Astrocyte (in vitro differentiated cells and primary cell): ENCODE measurements at regions not wholly inside any gene's neighbourhood (a gene's known extent, or its start where the extent isn't known, plus 50 kb on each side); places are given as distances from the start of the nearest gene placed in this dataset.

Experiments used
- DNase-seq: peaks from one replicate; pipeline ENCODE4 v3.0.0-alpha.2; 2010; ENCODE audit warnings: low read depth
- FAIRE-seq: peaks from 2 replicates; lab custom pipeline; 2011; peaks lifted over from hg19 to GRCh38; lab: Jason Lieb, UNC
- H2AFZ ChIP-seq: 2 replicates; pipeline ENCODE4 v1.6.0; 2012; ENCODE audit warnings: low read depth, low read length, inconsistent platforms
- H3K27ac ChIP-seq: 2 replicates; pipeline ENCODE4 v1.5.1; 2011; ENCODE audit warnings: low read depth, low read length, inconsistent platforms
- H3K27me3 ChIP-seq: 2 replicates; pipeline ENCODE4 v1.6.0; 2011; ENCODE audit warnings: low read length, inconsistent platforms; ENCODE audit not compliant: insufficient read depth
- H3K36me3 ChIP-seq: 2 replicates; pipeline ENCODE4 v1.5.1; 2011; ENCODE audit warnings: low read length, inconsistent platforms; ENCODE audit not compliant: insufficient read depth
- H3K4me1 ChIP-seq: 2 replicates; pipeline ENCODE4 v1.5.1; 2011; ENCODE audit warnings: low read length, inconsistent platforms; ENCODE audit not compliant: insufficient read depth
- H3K4me2 ChIP-seq: 2 replicates; pipeline ENCODE4 v1.6.0; 2012; ENCODE audit warnings: low read length, inconsistent platforms
- H3K4me3 ChIP-seq: 2 replicates; pipeline ENCODE4 v1.5.1; 2011; ENCODE audit warnings: low read depth, mild to moderate bottlenecking, low read length, inconsistent platforms; ENCODE audit not compliant: insufficient read depth
- H3K79me2 ChIP-seq: 2 replicates; pipeline ENCODE4 v1.6.0; 2012; ENCODE audit warnings: mild to moderate bottlenecking, low read length, inconsistent platforms; ENCODE audit not compliant: insufficient read depth
- H3K9ac ChIP-seq: 2 replicates; pipeline ENCODE4 v1.6.0; 2012; ENCODE audit warnings: mild to moderate bottlenecking, low read length, inconsistent platforms
- H3K9me3 ChIP-seq: 2 replicates; pipeline ENCODE4 v1.5.1; 2012; ENCODE audit warnings: low read depth, mild to moderate bottlenecking, low read length, inconsistent platforms; ENCODE audit not compliant: insufficient read depth
- H4K20me1 ChIP-seq: 2 replicates; pipeline ENCODE4 v1.6.0; 2012; ENCODE audit warnings: low read length, inconsistent platforms; ENCODE audit not compliant: insufficient read depth
- H3K27ac Mint-ChIP-seq: one replicate; pipeline ENCODE4 v1.8.0; 2021; ENCODE audit warnings: mild to moderate bottlenecking, mixed read lengths; ENCODE audit not compliant: unreplicated experiment
- H3K27me3 Mint-ChIP-seq: one replicate; pipeline ENCODE4 v1.8.0; 2021; ENCODE audit warnings: low read depth, mixed read lengths; ENCODE audit not compliant: unreplicated experiment
- H3K36me3 Mint-ChIP-seq: one replicate; pipeline ENCODE4 v1.8.0; 2021; ENCODE audit warnings: low read depth, mixed read lengths; ENCODE audit not compliant: unreplicated experiment
- H3K4me1 Mint-ChIP-seq: one replicate; pipeline ENCODE4 v1.8.0; 2021; ENCODE audit warnings: low read depth, mixed read lengths; ENCODE audit not compliant: unreplicated experiment
- H3K4me3 Mint-ChIP-seq: one replicate; pipeline ENCODE4 v1.8.0; 2021; ENCODE audit warnings: mild to moderate bottlenecking, moderate library complexity, mixed read lengths; ENCODE audit not compliant: unreplicated experiment
- H3K9me3 Mint-ChIP-seq: one replicate; pipeline ENCODE4 v1.8.0; 2021; ENCODE audit warnings: mild to moderate bottlenecking, mixed read lengths; ENCODE audit not compliant: unreplicated experiment
- CTCF ChIP-seq: IDR thresholded peaks from 2 replicates; pipeline ENCODE4 v1.5.1; 2011; ENCODE audit warnings: low read depth, mild to moderate bottlenecking, inconsistent platforms, low read length, moderate library complexity; ENCODE audit not compliant: insufficient read depth
- EZH2 ChIP-seq: IDR thresholded peaks from 2 replicates; pipeline ENCODE4 v1.6.1; 2012; ENCODE audit warnings: mild to moderate bottlenecking, low read length, inconsistent platforms; ENCODE audit not compliant: insufficient read depth

- Histone ChIP-seq H3K4me1 (no peaks in the 10 kb centered on the region), H3K4me3 (peak overlapping the region; percentile 59), H3K4me2 (peak overlapping the region; percentile 90), H3K9me3 (no peaks in the 10 kb centered on the region), H3K36me3 (no peaks in the 10 kb centered on the region), H3K27ac (no peak overlapping the region), H3K27me3 (no peaks in the 10 kb centered on the region), H4K20me1 (peaks cover 4% of the 10 kb centered on the region), H2AFZ (peak overlapping the region; percentile 24), H3K79me2 (no peaks in the 10 kb centered on the region), H3K9ac (peak overlapping the region; percentile 68)
- no peak for TF ChIP-seq EZH2
- no peak for TF ChIP-seq CTCF
- Mint-ChIP-seq H3K27ac (no peak overlapping the region), H3K36me3 (peaks cover 8% of the 10 kb centered on the region), H3K9me3 (no peaks in the 10 kb centered on the region), H3K4me3 (peak overlapping the region; percentile 75), H3K4me1 (peaks cover 12% of the 10 kb centered on the region), H3K27me3 (no peaks in the 10 kb centered on the region)
- FAIRE-seq (peak; percentile 50), DNase-seq (peak; percentile 36)
Measured at GRCh38 chr6:144582939-144583613, 297.9 kb downstream of the UTRN start.

GRCh38 chr6:144583614-144583954 is 298.4 kb downstream of the UTRN start:
- peak overlapping the region; percentile 68 for H3K9ac ChIP-seq
- no peak overlapping the region for H2AFZ ChIP-seq
- Mint-ChIP-seq H3K4me3 (peak overlapping the region; percentile 75), H3K9me3 (no peaks in the 10 kb centered on the region), H3K27me3 (no peaks in the 10 kb centered on the region), H3K27ac (no peak overlapping the region), H3K36me3 (peaks cover 4% of the 10 kb centered on the region), H3K4me1 (peaks cover 12% of the 10 kb centered on the region)
- H4K20me1 ChIP-seq, result peaks cover 4% of the 10 kb centered on the region
- no peaks in the 10 kb centered on the region for H3K9me3 ChIP-seq
- FAIRE-seq, result no peak
- H3K79me2 ChIP-seq, result no peaks in the 10 kb centered on the region
- no peaks in the 10 kb centered on the region for H3K4me1 ChIP-seq
- no peaks in the 10 kb centered on the region for H3K36me3 ChIP-seq
- peak overlapping the region; percentile 90 for H3K4me2 ChIP-seq
- DNase-seq, result no peak
- no peak for TF ChIP-seq CTCF
- TF ChIP-seq EZH2, result no peak
- no peaks in the 10 kb centered on the region for H3K27me3 ChIP-seq
- H3K4me3 ChIP-seq, result peak overlapping the region; percentile 59
- no peak overlapping the region for H3K27ac ChIP-seq

GRCh38 chr6:144585217-144585814 is 300.2 kb downstream of the UTRN start:
- Mint-ChIP-seq H3K27ac (peak overlapping the region; percentile 43), H3K36me3 (no peaks in the 10 kb centered on the region), H3K27me3 (no peaks in the 10 kb centered on the region), H3K4me1 (peaks cover 9% of the 10 kb centered on the region), H3K4me3 (no peak overlapping the region), H3K9me3 (no peaks in the 10 kb centered on the region)
- FAIRE-seq, result peak; percentile 84
- Histone ChIP-seq H3K36me3 (no peaks in the 10 kb centered on the region), H3K27ac (no peak overlapping the region), H3K4me2 (no peak overlapping the region), H2AFZ (no peak overlapping the region), H3K9me3 (no peaks in the 10 kb centered on the region), H3K27me3 (no peaks in the 10 kb centered on the region), H4K20me1 (peaks cover 4% of the 10 kb centered on the region), H3K4me3 (no peak overlapping the region), H3K9ac (no peak overlapping the region), H3K4me1 (no peaks in the 10 kb centered on the region), H3K79me2 (no peaks in the 10 kb centered on the region)
- TF ChIP-seq EZH2 (no peak), CTCF (peak; percentile 76)
- DNase-seq, result no peak
